ENCODE measurements at regions not wholly inside any gene's neighbourhood (a gene's known extent, or its start where the extent isn't known, plus 50 kb on each side); places are given as distances from the start of the nearest gene placed in this dataset.

- CTCF ChIA-PET = no interaction called here
- RAD21 ChIA-PET (ENCODE audit: low non-redundant PET in 1 of 2, low total read pairs in 2 of 2, uncharacterized antibody in 2 of 2, unreplicated experiment in 2 of 2) = no interaction called here
These were observed 219.0 kb downstream of the SREK1 start for GRCh38 chr5:66363097-66363496.

GRCh38 chr5:66364186-66364585 lies 220.1 kb downstream of the SREK1 start:
- no peak for ATAC-seq
- Histone ChIP-seq H3K36me3 (ENCODE audit: control insufficient read depth in 1 of 2, insufficient read depth in 2 of 2, low read length in 2 of 2) (no peaks in the 10 kb centered on the region), H3K9me3 (ENCODE audit: control insufficient read depth in 1 of 2, insufficient read depth in 1 of 2, low read depth in 1 of 2, low read length in 2 of 2) (no peaks in the 10 kb centered on the region), H3K4me1 (ENCODE audit: control insufficient read depth in 1 of 2, insufficient read depth in 2 of 2, low read length in 2 of 2) (no peaks in the 10 kb centered on the region), H3K9me2 (ENCODE audit: insufficient read depth) (no peaks in the 10 kb centered on the region), H3K9ac (ENCODE audit: low read length) (no peak overlapping the region), H2AFZ (ENCODE audit: low read depth, low read length, poor library complexity, severe bottlenecking) (no peak overlapping the region), H3K4me2 (ENCODE audit: low read length) (no peak overlapping the region), H4K20me1 (ENCODE audit: insufficient read depth) (no peaks in the 10 kb centered on the region), H3K79me2 (ENCODE audit: insufficient read depth, low read length) (no peaks in the 10 kb centered on the region), H3K27me3 (ENCODE audit: insufficient read depth, low read length) (peaks cover 60% of the 10 kb centered on the region), H3K4me3 (replicated peaks in 1 of 2; ENCODE audit: low read depth in 1 of 2, low read length in 2 of 2) (no peak overlapping the region), H3K27ac (ENCODE audit: low read depth, low read length) (no peak overlapping the region)
- ChIA-PET POLR2A (no interaction called here), RAD21 (ENCODE audit: low non-redundant PET in 1 of 2, low total read pairs in 2 of 2, uncharacterized antibody in 2 of 2, unreplicated experiment in 2 of 2) (no interaction called here), CTCF (no interaction called here)
- intact Hi-C loops (cut with micrococcal nuclease) = no loop called here
- BruUV-seq (replicated peaks) = no TSS peak
- no peak for DNase-seq (ENCODE audit: low read depth, low spot score)
- TF ChIP-seq CBX3 (IDR thresholded peaks at IDR 0.05; ENCODE audit: low read depth) (no peak), ELF1 (IDR thresholded peaks at IDR 0.05; ENCODE audit: borderline replicate concordance, low read depth) (no peak), POLR2A (IDR thresholded peaks at IDR 0.05; ENCODE audit: borderline replicate concordance, extremely low read depth, insufficient read depth, insufficient read length) (no peak), JUND (IDR thresholded peaks at IDR 0.05) (no peak), CEBPB (IDR thresholded peaks at IDR 0.05; ENCODE audit: low read depth) (no peak), REST (IDR thresholded peaks at IDR 0.05; ENCODE audit: low read depth) (no peak), EZH2phosphoT487 (IDR thresholded peaks at IDR 0.05; ENCODE audit: borderline replicate concordance) (no peak), SIN3A (IDR thresholded peaks at IDR 0.05; ENCODE audit: low read depth) (no peak), ZNF274 (IDR thresholded peaks at IDR 0.05; ENCODE audit: low read depth, low read length) (no peak), POLR2AphosphoS5 (IDR thresholded peaks at IDR 0.05; ENCODE audit: low read depth, low read length) (no peak), ZFX (IDR thresholded peaks at IDR 0.05) (no peak)

More at GRCh38 chr5:66363097-66363496, 219.0 kb downstream of the SREK1 start:
- no peak overlapping the region for H3K4me3 ChIP-seq (replicated peaks in 1 of 2; ENCODE audit: low read depth in 1 of 2, low read length in 2 of 2)
- no TSS peak for BruUV-seq (replicated peaks)
- no peaks in the 10 kb centered on the region for H3K36me3 ChIP-seq (ENCODE audit: control insufficient read depth in 1 of 2, insufficient read depth in 2 of 2, low read length in 2 of 2)
- H4K20me1 ChIP-seq (ENCODE audit: insufficient read depth) = no peaks in the 10 kb centered on the region
- no peak for ATAC-seq
- no peaks in the 10 kb centered on the region for H3K9me2 ChIP-seq (ENCODE audit: insufficient read depth)
- H2AFZ ChIP-seq (ENCODE audit: low read depth, low read length, poor library complexity, severe bottlenecking) = no peak overlapping the region
- no peaks in the 10 kb centered on the region for H3K9me3 ChIP-seq (ENCODE audit: control insufficient read depth in 1 of 2, insufficient read depth in 1 of 2, low read depth in 1 of 2, low read length in 2 of 2)
- intact Hi-C loops (cut with micrococcal nuclease) = no loop called here
- TF ChIP-seq RAD21 (IDR thresholded peaks at IDR 0.05; ENCODE audit: low read depth) = no peak
- TF ChIP-seq FOSL1 (IDR thresholded peaks at IDR 0.05; ENCODE audit: low read depth) = no peak
- TF ChIP-seq SIN3A (IDR thresholded peaks at IDR 0.05; ENCODE audit: low read depth) = no peak
- no peak for TF ChIP-seq POLR2A (IDR thresholded peaks at IDR 0.05; ENCODE audit: borderline replicate concordance, extremely low read depth, insufficient read depth, insufficient read length)
- H3K27me3 ChIP-seq (ENCODE audit: insufficient read depth, low read length) = peaks cover 61% of the 10 kb centered on the region
- no peaks in the 10 kb centered on the region for H3K79me2 ChIP-seq (ENCODE audit: insufficient read depth, low read length)
- no peak overlapping the region for H3K9ac ChIP-seq (ENCODE audit: low read length)
- no peak overlapping the region for H3K4me2 ChIP-seq (ENCODE audit: low read length)
- no peak for DNase-seq (ENCODE audit: low read depth, low spot score)
- H3K4me1 ChIP-seq (ENCODE audit: control insufficient read depth in 1 of 2, insufficient read depth in 2 of 2, low read length in 2 of 2) = no peaks in the 10 kb centered on the region
- POLR2A ChIA-PET = no interaction called here
- no peak overlapping the region for H3K27ac ChIP-seq (ENCODE audit: low read depth, low read length)
